ENCODE measurements at regions not wholly inside any gene's neighbourhood (a gene's known extent, or its start where the extent isn't known, plus 50 kb on each side); places are given as distances from the start of the nearest gene placed in this dataset.

DNA sequence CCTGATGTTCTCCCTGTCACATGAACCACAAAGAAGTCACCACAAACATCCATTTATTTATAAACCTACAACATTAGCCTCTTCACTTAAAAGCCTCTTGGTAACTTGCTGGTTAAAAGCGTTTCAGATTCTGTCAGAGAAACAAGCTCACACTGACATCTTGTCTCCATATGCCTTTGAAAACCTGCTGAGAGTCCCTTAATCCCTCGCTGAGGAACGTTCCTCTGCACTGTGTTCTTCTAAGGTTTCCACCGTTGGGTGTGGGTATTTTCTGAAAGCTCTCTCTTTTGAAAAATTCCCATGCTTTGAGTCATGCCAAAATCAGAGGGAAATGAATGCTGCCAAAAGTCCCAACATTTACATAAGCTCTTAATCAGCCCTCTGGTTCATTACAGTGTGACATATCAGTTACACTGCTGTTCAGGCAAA, 149.8 kb downstream of the CCDC34 start:
- DNase-seq: no peak

DNA sequence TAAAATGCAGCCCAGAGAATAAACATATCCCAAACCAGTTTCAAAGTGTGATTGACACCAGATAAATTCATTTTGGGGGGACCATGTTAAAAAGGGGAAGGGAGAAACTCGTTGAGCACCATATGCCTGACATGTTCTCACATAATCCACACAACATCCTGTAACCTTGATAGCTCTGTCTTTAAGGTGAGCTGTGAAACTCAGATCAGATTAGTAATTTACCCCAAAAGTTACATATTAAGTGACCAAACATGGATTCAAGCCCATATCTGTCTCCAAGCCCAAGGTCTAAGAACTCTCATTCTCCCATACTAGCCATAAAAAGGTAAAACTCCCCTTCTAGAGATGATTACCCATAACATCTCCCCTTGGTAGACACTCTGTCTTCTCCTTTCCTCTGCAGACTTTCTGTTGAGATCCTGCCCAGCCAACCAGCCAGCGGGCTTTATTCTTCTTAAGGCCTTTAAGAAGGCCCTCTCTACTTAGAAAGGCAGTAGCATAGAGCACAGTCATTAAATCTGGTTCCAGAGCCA, 150.7 kb downstream of the CCDC34 start:
- DNase-seq: no peak

DNA sequence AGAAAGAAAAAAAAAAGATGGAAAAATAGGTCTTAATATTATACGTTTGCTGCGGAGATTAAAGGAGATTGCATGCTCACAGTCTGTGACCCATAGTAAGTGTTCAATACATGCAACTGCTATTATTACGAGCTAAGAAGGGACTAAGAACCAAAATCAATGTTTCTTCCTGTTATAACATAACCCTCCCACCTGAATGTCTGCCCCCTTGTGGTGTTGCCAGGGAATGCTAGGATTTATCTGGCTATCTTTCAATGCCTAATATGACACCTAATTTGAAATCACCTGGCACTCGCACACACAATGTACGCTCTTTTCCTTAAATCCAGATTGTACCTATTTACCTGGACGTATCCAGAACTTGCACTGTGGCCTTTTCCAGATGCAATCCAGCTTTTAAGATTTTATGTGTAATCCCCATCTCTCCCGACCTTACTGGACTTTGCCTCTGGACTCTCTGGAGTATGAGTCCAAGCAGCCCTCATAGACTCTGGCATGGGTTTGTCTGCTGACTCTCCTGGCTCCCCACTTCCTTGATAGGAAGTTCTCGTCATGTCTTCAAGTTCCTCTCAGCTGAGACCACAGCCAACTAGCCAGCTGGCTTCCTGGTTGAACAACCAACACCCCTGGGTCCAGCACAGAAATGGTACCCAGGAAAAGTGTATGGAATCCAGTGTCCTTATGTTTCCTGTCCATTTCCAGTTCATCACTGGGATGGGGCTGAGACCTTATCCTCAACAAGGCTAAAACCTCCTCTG, 151.5 kb downstream of the CCDC34 start:
- DNase-seq: no peak

GRCh38 chr11:27210531-27210930, 152.5 kb downstream of the CCDC34 start:
- no peak for DNase-seq

- DNase-seq: no peak
These were observed 153.4 kb downstream of the CCDC34 start for GRCh38 chr11:27209562-27210005.

- no peak for DNase-seq
These were observed 154.2 kb downstream of the CCDC34 start for GRCh38 chr11:27208846-27209245.

DNA sequence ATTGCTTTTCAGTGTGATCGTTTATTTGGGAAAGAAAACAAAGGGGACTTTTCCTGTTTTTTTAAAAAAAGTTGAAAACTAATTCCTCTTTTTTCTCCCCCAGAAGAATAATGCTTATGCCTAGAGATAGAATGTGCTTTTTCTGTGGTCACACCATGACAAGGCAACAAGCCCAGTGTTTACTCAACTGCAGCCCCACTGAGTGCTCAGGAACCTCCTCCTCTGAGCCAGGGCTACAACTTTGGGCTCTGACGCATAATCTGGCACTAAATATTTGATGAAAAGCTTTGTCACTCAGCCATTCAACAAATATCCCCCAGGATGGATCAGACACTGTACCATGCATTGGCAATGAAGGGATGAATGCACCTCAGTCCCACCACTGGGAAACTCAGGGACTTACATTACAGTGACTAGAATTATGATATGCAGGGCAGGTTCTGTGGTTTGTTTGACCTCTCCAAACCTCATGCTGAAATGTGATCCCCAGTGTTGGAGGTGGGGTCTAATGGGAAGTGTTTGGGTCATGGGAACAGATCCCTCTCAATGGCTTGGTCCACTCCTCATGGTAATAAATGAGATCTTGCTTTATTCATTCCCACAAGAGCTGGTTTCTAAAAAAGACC, 155.9 kb downstream of the CCDC34 start:
- no peak for DNase-seq

DNA sequence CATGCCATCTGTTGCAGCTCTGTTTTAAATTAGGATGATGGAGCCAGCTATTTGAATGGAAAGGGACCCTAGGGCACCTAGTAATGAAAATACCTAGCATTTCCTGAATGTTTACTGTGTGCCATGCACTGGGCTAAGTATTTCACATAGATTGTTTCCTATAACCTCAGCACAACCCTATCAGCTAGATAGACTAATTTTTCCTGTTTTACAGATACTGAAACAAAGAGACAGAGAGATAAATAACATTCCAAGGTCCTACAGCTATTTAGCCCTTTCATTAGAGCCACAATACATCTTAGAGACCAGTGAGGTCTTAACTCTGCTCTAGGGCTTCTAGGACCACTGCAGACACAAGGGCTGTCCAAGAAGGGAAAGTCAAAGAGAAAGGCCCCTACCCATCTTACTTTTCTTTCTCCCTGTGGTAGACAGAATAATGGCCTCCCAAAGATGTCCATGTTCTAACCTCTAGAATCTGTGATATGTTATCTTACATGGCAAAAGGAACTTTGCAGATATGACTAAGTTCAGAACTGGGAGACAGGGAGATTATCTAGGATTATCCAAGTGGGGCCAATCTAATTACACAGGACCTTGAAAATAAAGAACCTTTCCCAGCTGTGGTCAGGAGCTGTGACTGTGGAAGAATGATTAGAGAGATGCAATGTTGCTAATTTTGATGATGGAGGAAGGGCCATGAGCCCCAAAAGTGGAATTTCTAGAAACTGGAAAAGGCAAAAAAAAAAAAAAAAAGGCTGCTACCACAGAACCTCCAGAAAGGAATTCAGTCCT, 157.0 kb downstream of the CCDC34 start:
- DNase-seq: no peak

- DNase-seq: no peak
These were observed 157.8 kb downstream of the CCDC34 start for GRCh38 chr11:27205250-27205649.

DNA sequence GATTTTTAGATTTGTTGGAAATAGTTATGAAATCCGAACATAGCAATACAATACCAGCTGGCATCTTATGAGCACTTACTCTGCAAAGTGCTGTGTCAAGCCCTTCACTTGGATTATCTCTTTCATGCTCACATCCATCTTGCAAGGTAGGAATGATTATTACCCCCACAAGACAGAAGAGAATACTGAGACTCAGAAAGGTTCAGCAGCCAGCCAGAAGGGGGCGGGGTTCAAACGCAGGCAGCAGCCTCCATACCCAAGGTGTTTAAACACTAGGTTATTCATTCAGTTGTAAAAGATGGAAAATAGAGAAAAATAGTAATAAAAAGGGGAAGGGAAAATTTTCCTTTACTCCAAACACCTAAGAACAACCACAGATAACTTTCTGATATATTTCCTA, 158.5 kb downstream of the CCDC34 start:
- no peak for DNase-seq

DNA sequence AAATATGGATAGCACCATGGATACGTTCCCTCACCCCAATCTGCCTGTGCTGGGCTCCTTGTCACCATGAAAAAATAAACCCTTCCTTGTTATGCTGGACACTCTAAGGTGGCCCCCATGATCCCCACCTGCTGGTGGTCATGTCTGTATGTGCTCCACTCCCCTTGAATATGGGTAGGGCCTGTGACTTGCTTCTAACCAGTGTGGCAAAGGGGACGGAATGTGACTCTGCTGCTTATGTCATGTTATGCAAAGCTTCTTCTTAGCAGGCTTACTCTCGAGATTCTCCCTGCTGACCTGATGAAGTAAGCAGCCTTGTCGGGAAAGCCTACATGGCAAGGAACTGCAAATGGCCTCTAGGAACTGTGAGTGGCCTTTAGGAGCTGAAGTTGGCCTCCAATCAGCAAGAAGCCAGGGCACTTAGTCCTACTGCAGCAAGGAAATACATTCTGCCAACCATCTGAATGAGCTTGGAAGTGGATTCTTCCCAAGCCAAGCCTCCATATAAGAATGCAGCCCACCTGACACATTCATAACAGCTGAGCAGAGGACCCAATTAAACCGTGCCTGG, 159.9 kb downstream of the CCDC34 start:
- DNase-seq: no peak

- DNase-seq: no peak
These were observed 161.1 kb downstream of the BBOX1 start for GRCh38 chr11:27201454-27202302.

DNA sequence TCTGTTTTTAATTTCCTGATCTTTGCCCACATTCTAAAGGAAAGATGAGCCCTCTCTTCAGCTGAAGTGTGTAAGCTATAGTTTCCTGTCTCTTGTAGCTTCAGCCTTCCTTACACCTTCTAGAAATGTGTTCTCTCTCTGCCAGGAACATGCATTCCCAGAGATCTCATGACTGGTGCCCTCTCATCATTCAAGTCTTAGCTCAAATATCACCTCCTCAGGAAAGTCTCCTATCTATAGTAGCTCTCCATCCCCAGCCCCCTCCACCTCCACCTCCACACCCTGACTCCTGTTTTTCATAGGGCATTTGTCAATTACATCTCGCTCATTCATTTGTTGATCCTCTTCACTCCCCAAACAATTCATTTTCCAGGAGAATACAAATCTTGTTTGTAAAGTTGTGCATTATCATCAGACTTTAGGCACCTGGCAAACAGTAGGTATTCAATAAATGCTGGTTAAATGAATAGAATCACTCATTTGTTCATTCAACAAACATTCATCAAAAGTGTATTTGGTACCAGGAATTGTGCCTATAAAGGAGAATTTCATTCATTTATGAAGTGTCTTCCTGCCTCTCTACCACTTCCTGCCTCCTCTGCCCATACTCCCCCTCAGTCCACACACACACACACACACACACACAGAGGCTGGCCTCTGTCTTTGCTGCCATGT, 160.3 kb downstream of the BBOX1 start:
- DNase-seq: peak; percentile 24 to 32

GRCh38 chr11:27196203-27196897, 155.7 kb downstream of the BBOX1 start:
- no peak for DNase-seq

GRCh38 chr11:27195837-27196202, 155.2 kb downstream of the BBOX1 start:
- no peak for DNase-seq

- DNase-seq: no peak
These were observed 154.4 kb downstream of the BBOX1 start for GRCh38 chr11:27194976-27195375.

DNA sequence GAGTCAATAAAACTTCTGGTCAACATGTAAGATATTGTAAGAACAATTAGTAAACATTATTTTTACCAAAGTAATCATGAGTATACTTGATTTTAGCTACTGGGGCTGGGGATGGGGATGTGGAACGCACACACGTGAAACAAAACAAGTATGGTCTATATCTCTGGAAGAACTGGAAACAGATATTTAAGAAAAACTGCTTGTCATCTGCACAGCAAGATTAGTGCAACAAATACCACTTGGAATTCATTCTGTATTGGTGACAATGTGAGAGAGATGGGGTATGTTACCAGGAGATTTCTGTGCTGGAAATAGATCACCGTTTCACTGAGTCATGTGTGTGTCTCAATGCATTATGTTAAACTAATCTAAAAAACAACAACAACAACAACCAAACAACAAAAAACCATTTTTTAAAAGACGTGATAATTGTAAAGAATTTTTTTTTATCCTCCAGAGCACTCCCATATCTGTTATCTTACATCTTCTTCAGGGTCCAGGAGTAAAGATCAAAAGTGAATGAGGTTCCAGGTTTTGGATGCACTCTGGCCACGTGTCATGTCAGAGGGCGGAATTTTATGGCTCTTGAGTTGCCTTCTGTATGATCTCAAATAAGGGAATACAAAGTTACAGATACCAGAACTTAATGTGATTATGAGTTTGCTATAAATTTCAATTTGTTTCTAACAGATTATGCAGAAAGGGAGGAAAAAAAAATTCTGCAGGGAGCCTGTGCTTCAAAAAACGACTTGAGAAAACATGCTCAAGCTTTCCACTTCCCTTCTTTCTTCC, 153.0 kb downstream of the BBOX1 start:
- DNase-seq: no peak

- no peak for DNase-seq
These were observed 151.6 kb downstream of the BBOX1 start for GRCh38 chr11:27192184-27192583.

DNA sequence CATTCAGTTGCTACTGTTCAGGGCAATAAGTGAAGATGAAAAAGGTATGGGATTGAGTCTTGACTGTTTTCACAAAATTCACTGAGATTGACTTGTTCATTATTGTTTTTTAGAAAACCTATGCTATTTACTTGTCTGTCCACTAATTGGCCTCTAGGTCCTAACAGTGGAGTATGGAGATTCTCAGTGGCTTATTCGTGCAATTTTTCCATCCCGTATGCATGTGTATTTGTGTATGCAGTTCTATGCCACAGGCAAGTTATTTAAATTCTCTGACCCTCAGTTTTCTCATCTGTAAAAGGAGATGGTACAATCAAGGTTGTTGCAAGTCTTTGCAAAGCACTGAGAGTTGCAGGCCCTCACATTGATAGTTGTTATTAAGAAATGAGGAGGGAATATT, 151.0 kb downstream of the BBOX1 start:
- no peak for DNase-seq

DNA sequence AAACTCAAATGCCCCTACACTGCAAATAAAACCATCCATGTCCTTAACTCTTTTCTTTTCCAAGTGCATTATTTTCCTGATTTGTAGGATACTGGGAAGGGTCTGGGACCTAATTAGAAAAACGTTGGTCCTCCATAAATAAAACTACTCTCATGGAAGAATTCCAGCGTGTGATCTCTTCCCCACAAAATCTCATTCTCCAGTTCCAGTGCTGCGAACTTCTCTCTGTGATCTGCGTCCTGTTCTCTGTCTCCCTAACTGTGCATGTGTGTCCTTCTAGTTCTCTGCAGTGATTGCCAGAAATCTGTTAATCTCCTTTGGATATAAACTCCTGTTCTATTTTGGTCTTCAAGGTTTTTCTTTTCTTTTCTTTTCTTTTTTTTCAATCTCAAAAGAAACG, 148.1 kb downstream of the BBOX1 start:
- DNase-seq: no peak
